GM12891 (cell line): ENCODE measurements at regions not wholly inside any gene's neighbourhood (a gene's known extent, or its start where the extent isn't known, plus 50 kb on each side); places are given as distances from the start of the nearest gene placed in this dataset.

Experiments used
- POLR2A ChIP-seq: IDR thresholded peaks from 2 replicates; pipeline ENCODE4 v1.6.1; 2011; ENCODE audit warnings: low read depth, low read length, control low read depth
- POLR2AphosphoS5 ChIP-seq: IDR thresholded peaks from 2 replicates; pipeline ENCODE4 v1.6.1; 2011; ENCODE audit warnings: low read depth, low read length, control low read depth
- SPI1 ChIP-seq: IDR thresholded peaks from 2 replicates; pipeline ENCODE4 v1.6.1; 2011; ENCODE audit warnings: low read depth, low read length, control low read depth

GRCh38 chr10:92753865-92754264 is 64.1 kb downstream of the HHEX start:
- no peak for TF ChIP-seq SPI1
- TF ChIP-seq POLR2A = no peak
- TF ChIP-seq POLR2AphosphoS5 = no peak
